ENCODE measurements at regions not wholly inside any gene's neighbourhood (a gene's known extent, or its start where the extent isn't known, plus 50 kb on each side); places are given as distances from the start of the nearest gene placed in this dataset.

- H3K27me3 ChIP-seq: no peaks in the 10 kb centered on the region
- H3K36me3 ChIP-seq: no peaks in the 10 kb centered on the region
- no peak for DNase-seq
- H3K27ac ChIP-seq: peak overlapping the region in 3 of 4 donors; percentile 45 to 80 (median 56)
- H3K4me1 ChIP-seq: peaks cover 0 to 8% (median 3%) of the 10 kb centered on the region in 4 donors
- no peaks in the 10 kb centered on the region for H3K9me3 ChIP-seq
- no peak for TF ChIP-seq CTCF (IDR thresholded peaks at IDR 0.05)
- no peak for TF ChIP-seq POLR2A (IDR thresholded peaks at IDR 0.05)
- no peak overlapping the region for H3K4me3 ChIP-seq
Observed at GRCh38 chr6:12229332-12229731, 60.8 kb upstream of the EDN1 start.

GRCh38 chr6:12230523-12230922 lies 59.6 kb upstream of the EDN1 start:
- H3K4me3 ChIP-seq: no peak overlapping the region
- no peaks in the 10 kb centered on the region for H3K36me3 ChIP-seq
- TF ChIP-seq POLR2A (IDR thresholded peaks at IDR 0.05) (no peak), CTCF (IDR thresholded peaks at IDR 0.05) (no peak)
- H3K27ac ChIP-seq: no peak overlapping the region
- H3K4me1 ChIP-seq: peaks cover 0 to 8% (median 3%) of the 10 kb centered on the region in 4 donors
- DNase-seq: no peak
- H3K27me3 ChIP-seq: no peaks in the 10 kb centered on the region
- no peaks in the 10 kb centered on the region for H3K9me3 ChIP-seq

- H3K27ac ChIP-seq: no peak overlapping the region
- TF ChIP-seq POLR2A (IDR thresholded peaks at IDR 0.05): no peak
- TF ChIP-seq CTCF (IDR thresholded peaks at IDR 0.05): no peak
- no peaks in the 10 kb centered on the region for H3K9me3 ChIP-seq
- H3K4me1 ChIP-seq: peaks cover 0 to 8% (median 3%) of the 10 kb centered on the region in 4 donors
- DNase-seq: no peak
- H3K27me3 ChIP-seq: no peaks in the 10 kb centered on the region
- H3K4me3 ChIP-seq: no peak overlapping the region
- H3K36me3 ChIP-seq: no peaks in the 10 kb centered on the region
Observed at GRCh38 chr6:12232339-12232738, 57.8 kb upstream of the EDN1 start.

- Histone ChIP-seq H3K4me1 (peaks cover 0 to 8% (median 3%) of the 10 kb centered on the region in 4 donors), H3K27me3 (no peaks in the 10 kb centered on the region), H3K36me3 (no peaks in the 10 kb centered on the region), H3K4me3 (no peak overlapping the region), H3K27ac (no peak overlapping the region), H3K9me3 (no peaks in the 10 kb centered on the region)
- DNase-seq: no peak
- TF ChIP-seq POLR2A (IDR thresholded peaks at IDR 0.05) (no peak), CTCF (IDR thresholded peaks at IDR 0.05) (no peak)
Observed at GRCh38 chr6:12232821-12233220, 57.3 kb upstream of the EDN1 start.

- peak overlapping the region in 1 of 4 donors; percentile 40 for H3K27ac ChIP-seq
- no peaks in the 10 kb centered on the region for H3K27me3 ChIP-seq
Observed at GRCh38 chr6:12233693-12234571, 56.2 kb upstream of the EDN1 start.

More at GRCh38 chr6:12233693-12234571, 56.2 kb upstream of the EDN1 start:
- Histone ChIP-seq H3K4me3 (no peak overlapping the region), H3K4me1 (peaks cover 0 to 8% (median 3%) of the 10 kb centered on the region in 4 donors), H3K9me3 (no peaks in the 10 kb centered on the region), H3K36me3 (no peaks in the 10 kb centered on the region)
- DNase-seq: peak in 1 of 3 donors; percentile 62
- TF ChIP-seq CTCF (IDR thresholded peaks at IDR 0.05) (peak; percentile 58 to 99 (median 94)), POLR2A (IDR thresholded peaks at IDR 0.05) (no peak)
